ENCODE measurements at regions not wholly inside any gene's neighbourhood (a gene's known extent, or its start where the extent isn't known, plus 50 kb on each side); places are given as distances from the start of the nearest gene placed in this dataset.

- ATAC-seq (no peak), DNase-seq (no peak)
- Mint-ChIP-seq H3K4me1 (no peaks in the 10 kb centered on the region), H3K4me3 (no peak overlapping the region), H3K27me3 (peaks cover 1% of the 10 kb centered on the region), H3K27ac (no peak overlapping the region), H3K36me3 (ENCODE audit: low read depth) (no peaks in the 10 kb centered on the region), H3K9me3 (no peaks in the 10 kb centered on the region)
These were observed 250.7 kb downstream of the RPS24 start for GRCh38 chr10:78284381-78284780.

GRCh38 chr10:78285226-78285625 lies 251.6 kb downstream of the RPS24 start:
- DNase-seq = no peak
- peaks cover under 1% of the 10 kb centered on the region for H3K27me3 Mint-ChIP-seq
- H3K9me3 Mint-ChIP-seq = no peaks in the 10 kb centered on the region
- ATAC-seq = no peak
- H3K36me3 Mint-ChIP-seq (ENCODE audit: low read depth) = no peaks in the 10 kb centered on the region
- no peak overlapping the region for H3K27ac Mint-ChIP-seq
- H3K4me1 Mint-ChIP-seq = no peaks in the 10 kb centered on the region
- H3K4me3 Mint-ChIP-seq = no peak overlapping the region

GRCh38 chr10:78286186-78286585 lies 252.5 kb downstream of the RPS24 start:
- Mint-ChIP-seq H3K27me3 (no peaks in the 10 kb centered on the region), H3K27ac (no peak overlapping the region), H3K36me3 (ENCODE audit: low read depth) (no peaks in the 10 kb centered on the region), H3K9me3 (no peaks in the 10 kb centered on the region), H3K4me3 (no peak overlapping the region), H3K4me1 (no peaks in the 10 kb centered on the region)
- no peak for ATAC-seq
- no peak for DNase-seq

- Mint-ChIP-seq H3K4me1 (no peaks in the 10 kb centered on the region), H3K9me3 (no peaks in the 10 kb centered on the region), H3K36me3 (ENCODE audit: low read depth) (no peaks in the 10 kb centered on the region), H3K27ac (no peak overlapping the region), H3K4me3 (no peak overlapping the region), H3K27me3 (no peaks in the 10 kb centered on the region)
- no peak for ATAC-seq
- no peak for DNase-seq
These were observed 253.0 kb downstream of the RPS24 start for GRCh38 chr10:78286668-78287067.

- Mint-ChIP-seq H3K4me3 (no peak overlapping the region), H3K9me3 (no peaks in the 10 kb centered on the region), H3K36me3 (ENCODE audit: low read depth) (no peaks in the 10 kb centered on the region), H3K27me3 (no peaks in the 10 kb centered on the region), H3K4me1 (peaks cover 3% of the 10 kb centered on the region), H3K27ac (no peak overlapping the region)
- no peak for DNase-seq
- no peak for ATAC-seq
These were observed 254.0 kb downstream of the RPS24 start for GRCh38 chr10:78287618-78288017.

GRCh38 chr10:78288663-78289062 lies 255.0 kb downstream of the RPS24 start:
- Mint-ChIP-seq H3K4me1 (peaks cover 4% of the 10 kb centered on the region), H3K4me3 (no peak overlapping the region)
- no peak for ATAC-seq

GRCh38 chr10:78290131-78290750 lies 256.6 kb downstream of the RPS24 start:
- no peak for ATAC-seq
- no peak overlapping the region for H3K4me3 Mint-ChIP-seq
- no peak overlapping the region for H3K27ac Mint-ChIP-seq
- DNase-seq = no peak
- H3K4me1 Mint-ChIP-seq = peaks cover 4% of the 10 kb centered on the region
- H3K36me3 Mint-ChIP-seq (ENCODE audit: low read depth) = no peaks in the 10 kb centered on the region
- no peaks in the 10 kb centered on the region for H3K9me3 Mint-ChIP-seq
- H3K27me3 Mint-ChIP-seq = no peaks in the 10 kb centered on the region

More at GRCh38 chr10:78288663-78289062, 255.0 kb downstream of the RPS24 start:
- no peak for DNase-seq
- Mint-ChIP-seq H3K9me3 (no peaks in the 10 kb centered on the region), H3K36me3 (ENCODE audit: low read depth) (no peaks in the 10 kb centered on the region), H3K27ac (no peak overlapping the region), H3K27me3 (no peaks in the 10 kb centered on the region)

- H3K4me3 Mint-ChIP-seq = no peak overlapping the region
- no peaks in the 10 kb centered on the region for H3K36me3 Mint-ChIP-seq (ENCODE audit: low read depth)
- no peak overlapping the region for H3K27ac Mint-ChIP-seq
- ATAC-seq (no peak), DNase-seq (no peak)
- peaks cover 4% of the 10 kb centered on the region for H3K4me1 Mint-ChIP-seq
- H3K9me3 Mint-ChIP-seq = no peaks in the 10 kb centered on the region
- H3K27me3 Mint-ChIP-seq = no peaks in the 10 kb centered on the region
These were observed 258.1 kb downstream of the RPS24 start for GRCh38 chr10:78291722-78292121.

- Mint-ChIP-seq H3K4me3 (no peak overlapping the region), H3K27ac (no peak overlapping the region), H3K36me3 (ENCODE audit: low read depth) (no peaks in the 10 kb centered on the region), H3K4me1 (peaks cover 6% of the 10 kb centered on the region), H3K9me3 (no peaks in the 10 kb centered on the region), H3K27me3 (no peaks in the 10 kb centered on the region)
- ATAC-seq = no peak
- DNase-seq = no peak
These were observed 258.8 kb downstream of the RPS24 start for GRCh38 chr10:78292250-78292981.

GRCh38 chr10:78292982-78293865 lies 259.6 kb downstream of the RPS24 start:
- Mint-ChIP-seq H3K27ac (no peak overlapping the region), H3K36me3 (ENCODE audit: low read depth) (no peaks in the 10 kb centered on the region), H3K4me3 (no peak overlapping the region), H3K9me3 (no peaks in the 10 kb centered on the region), H3K27me3 (no peaks in the 10 kb centered on the region), H3K4me1 (peaks cover 6% of the 10 kb centered on the region)
- no peak for ATAC-seq
- DNase-seq = no peak

- Mint-ChIP-seq H3K9me3 (no peaks in the 10 kb centered on the region), H3K4me3 (no peak overlapping the region), H3K27me3 (no peaks in the 10 kb centered on the region), H3K36me3 (ENCODE audit: low read depth) (no peaks in the 10 kb centered on the region), H3K27ac (no peak overlapping the region), H3K4me1 (peaks cover 8% of the 10 kb centered on the region)
- no peak for ATAC-seq
- no peak for DNase-seq
These were observed 261.6 kb downstream of the RPS24 start for GRCh38 chr10:78295242-78295641.

- DNase-seq (no peak), ATAC-seq (no peak)
- peaks cover 10% of the 10 kb centered on the region for H3K4me1 Mint-ChIP-seq
- H3K9me3 Mint-ChIP-seq = peaks cover 3% of the 10 kb centered on the region
- no peaks in the 10 kb centered on the region for H3K36me3 Mint-ChIP-seq (ENCODE audit: low read depth)
- no peak overlapping the region for H3K27ac Mint-ChIP-seq
- H3K27me3 Mint-ChIP-seq = no peaks in the 10 kb centered on the region
- H3K4me3 Mint-ChIP-seq = no peak overlapping the region
These were observed 263.1 kb downstream of the RPS24 start for GRCh38 chr10:78296785-78297184.

GRCh38 chr10:78297997-78298396 lies 264.3 kb downstream of the RPS24 start:
- no peaks in the 10 kb centered on the region for H3K36me3 Mint-ChIP-seq (ENCODE audit: low read depth)
- no peak for ATAC-seq
- H3K4me3 Mint-ChIP-seq = no peak overlapping the region
- DNase-seq = no peak
- peaks cover 3% of the 10 kb centered on the region for H3K9me3 Mint-ChIP-seq
- peaks cover 17% of the 10 kb centered on the region for H3K4me1 Mint-ChIP-seq
- no peaks in the 10 kb centered on the region for H3K27me3 Mint-ChIP-seq
- no peak overlapping the region for H3K27ac Mint-ChIP-seq

- H3K4me3 Mint-ChIP-seq = no peak overlapping the region
- peaks cover 3% of the 10 kb centered on the region for H3K9me3 Mint-ChIP-seq
- H3K4me1 Mint-ChIP-seq = peaks cover 21% of the 10 kb centered on the region
- H3K27ac Mint-ChIP-seq = no peak overlapping the region
- no peaks in the 10 kb centered on the region for H3K27me3 Mint-ChIP-seq
- DNase-seq (no peak), ATAC-seq (no peak)
- H3K36me3 Mint-ChIP-seq (ENCODE audit: low read depth) = no peaks in the 10 kb centered on the region
These were observed 265.2 kb downstream of the RPS24 start for GRCh38 chr10:78298835-78299234.

Measured in activated naive CD8-positive, alpha-beta T cell treated with anti-CD3 and anti-CD28 coated beads, Interleukin-2, amount 50 U/mL, for 24 hours (primary cell).